PC-3 (cell line): ENCODE measurements at regions not wholly inside any gene's neighbourhood (a gene's known extent, or its start where the extent isn't known, plus 50 kb on each side); places are given as distances from the start of the nearest gene placed in this dataset.
A peak's percentile ranks its signal among the peaks of the same experiment; 100 is the strongest.

Source experiments
- ATAC-seq: fragments of 200-7000 bp; cut with Tn5 transposase; 2 replicates; pipeline ENCODE4 v1.9.1; 2020; ENCODE audit warnings: mild to moderate bottlenecking, moderate library complexity
- BruUV-seq: library from RNA; stranded (reverse); fragments of 400-500 nt; replicated peaks from 2 replicates; lab custom pipeline; 2021; lab: Mats Ljungman, UMichigan
- CTCF ChIA-PET: fragments of 300-600 bp; sonication (Branson Sonifier 250); formaldehyde crosslinking; loops from one replicate; lab custom pipeline; 2022; ENCODE audit warnings: antibody characterized with exemption; lab: Charles Lee
- POLR2A ChIA-PET: fragments of 300-600 bp; sonication (Branson Sonifier 250); formaldehyde crosslinking; loops from one replicate; lab custom pipeline; 2022; ENCODE audit warnings: antibody characterized with exemption; ENCODE audit not compliant: unreplicated experiment; lab: Charles Lee
- DNase-seq: peaks from one replicate; pipeline ENCODE4 v3.0.0-alpha.2; 2015
- H2AFZ ChIP-seq: fragments of 300-600 bp; sonication (generic); 2 replicates; pipeline ENCODE4 v1.6.0; 2016; ENCODE audit warnings: antibody characterized with exemption, low read length
- H3F3A ChIP-seq: fragments of 300-600 bp; sonication (generic); one replicate; pipeline ENCODE4 v1.6.0; 2017; ENCODE audit warnings: antibody characterized with exemption, low read length, control low read depth, mild to moderate bottlenecking; ENCODE audit not compliant: unreplicated experiment
- H3K27ac ChIP-seq: fragments of 300-600 bp; sonication (generic); 2 replicates; pipeline ENCODE4 v1.5.1; 2016; ENCODE audit warnings: mild to moderate bottlenecking, low read length
- H3K27me3 ChIP-seq: fragments of 300-600 bp; sonication (generic); 2 replicates; pipeline ENCODE4 v1.6.1; 2016; ENCODE audit warnings: low read length, mixed read lengths
- H3K36me3 ChIP-seq: fragments of 300-600 bp; sonication (generic); 2 replicates; pipeline ENCODE4 v1.6.1; 2016; ENCODE audit warnings: low read depth, mixed run types, low read length, mixed read lengths
- H3K4me1 ChIP-seq: fragments of 300-600 bp; sonication (generic); 2 replicates; pipeline ENCODE4 v1.5.1; 2016; ENCODE audit warnings: low read length; ENCODE audit not compliant: insufficient read depth
- H3K4me2 ChIP-seq: fragments of 300-600 bp; sonication (generic); 2 replicates; pipeline ENCODE4 v1.6.0; 2016; ENCODE audit warnings: low read length
- H3K4me3 ChIP-seq: fragments of 300-600 bp; sonication (generic); 2 replicates; pipeline ENCODE4 v1.5.1; 2016; ENCODE audit warnings: mild to moderate bottlenecking, low read length, mixed read lengths
- H3K79me2 ChIP-seq: fragments of 300-600 bp; sonication (generic); 2 replicates; pipeline ENCODE4 v1.6.1; 2017; ENCODE audit warnings: low read length, mixed read lengths
- H3K9ac ChIP-seq: fragments of 300-600 bp; sonication (generic); 2 replicates; pipeline ENCODE4 v1.6.0; 2016; ENCODE audit warnings: mild to moderate bottlenecking, low read length
- H3K9me2 ChIP-seq: fragments of 300-600 bp; sonication (generic); replicated peaks from 2 replicates; pipeline ENCODE4 v1.6.1; 2016; ENCODE audit warnings: mixed run types, low read length, mixed read lengths
- H3K9me3 ChIP-seq: fragments of 300-600 bp; sonication (generic); 2 replicates; pipeline ENCODE4 v1.6.1; 2016; ENCODE audit warnings: low read length, mixed read lengths
- H4K20me1 ChIP-seq: fragments of 300-600 bp; sonication (generic); 2 replicates; pipeline ENCODE4 v1.6.1; 2016; ENCODE audit warnings: low read length, mixed read lengths
- EZH2 ChIP-seq: fragments of 300-600 bp; sonication (generic); IDR thresholded peaks from one replicate; pipeline ENCODE4 v1.6.1; 2017; ENCODE audit warnings: antibody characterized with exemption, mild to moderate bottlenecking, low read length; ENCODE audit not compliant: unreplicated experiment
- EZH2phosphoT487 ChIP-seq: fragments of 300-600 bp; sonication (generic); IDR thresholded peaks from 2 replicates; pipeline ENCODE4 v1.6.1; 2018; ENCODE audit warnings: mild to moderate bottlenecking, antibody characterized with exemption, low read length, borderline replicate concordance
- intact Hi-C: fragments of 100-400 bp; cut with micrococcal nuclease; formaldehyde crosslinking; loops from 2 replicates; pipeline ENCODE4 v1.9.0; 2023
- TF ChIP-seq, protein P1 (sequence below): fragments of 300-600 bp; sonication (generic); conservative IDR thresholded peaks from 2 replicates; pipeline ENCODE4 v1.5.1; 2017; ENCODE audit warnings: antibody characterized with exemption, low read depth, mild to moderate bottlenecking, low read length

DNA sequence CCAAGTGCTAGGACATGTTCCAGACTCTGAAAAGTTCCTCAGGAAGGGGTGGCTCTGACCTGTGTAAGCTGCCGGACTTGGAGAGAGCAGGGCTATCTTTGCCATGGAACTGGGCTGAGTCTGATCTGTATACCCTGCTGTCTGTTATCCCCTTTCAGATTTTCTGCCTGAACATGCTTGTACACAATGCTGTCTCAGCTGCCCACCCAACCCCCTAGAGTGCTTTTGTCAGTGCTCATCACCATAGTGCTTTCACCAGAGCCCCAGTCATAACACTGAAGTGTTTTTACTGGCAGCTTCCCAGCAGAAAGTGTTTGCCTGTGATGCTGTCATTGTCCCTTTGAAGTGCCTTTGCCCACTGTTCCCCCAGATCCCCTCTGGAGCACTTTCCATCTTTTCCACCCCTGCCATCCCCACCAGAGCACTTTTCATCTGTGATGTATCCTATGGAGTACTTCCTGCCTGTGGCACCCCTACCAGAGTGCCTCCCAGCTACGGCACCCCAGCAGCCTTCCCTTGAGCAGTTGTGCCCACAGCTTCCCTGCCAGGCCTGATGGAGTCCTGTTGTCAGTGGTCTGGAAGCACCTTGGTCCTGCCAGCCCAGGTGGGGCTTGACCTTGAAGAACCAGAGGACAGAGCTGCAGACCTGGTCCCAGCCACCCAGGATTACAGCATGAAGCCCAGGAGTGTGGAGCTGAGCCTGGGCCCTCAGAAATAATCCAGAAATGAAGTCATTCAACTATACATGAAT, 397.7 kb downstream of the DIPK2A start:
- H3K4me1 ChIP-seq = no peaks in the 10 kb centered on the region
- TF ChIP-seq EZH2 = no peak
- no peak for TF ChIP-seq EZH2phosphoT487
- TF ChIP-seq, protein P1, sequence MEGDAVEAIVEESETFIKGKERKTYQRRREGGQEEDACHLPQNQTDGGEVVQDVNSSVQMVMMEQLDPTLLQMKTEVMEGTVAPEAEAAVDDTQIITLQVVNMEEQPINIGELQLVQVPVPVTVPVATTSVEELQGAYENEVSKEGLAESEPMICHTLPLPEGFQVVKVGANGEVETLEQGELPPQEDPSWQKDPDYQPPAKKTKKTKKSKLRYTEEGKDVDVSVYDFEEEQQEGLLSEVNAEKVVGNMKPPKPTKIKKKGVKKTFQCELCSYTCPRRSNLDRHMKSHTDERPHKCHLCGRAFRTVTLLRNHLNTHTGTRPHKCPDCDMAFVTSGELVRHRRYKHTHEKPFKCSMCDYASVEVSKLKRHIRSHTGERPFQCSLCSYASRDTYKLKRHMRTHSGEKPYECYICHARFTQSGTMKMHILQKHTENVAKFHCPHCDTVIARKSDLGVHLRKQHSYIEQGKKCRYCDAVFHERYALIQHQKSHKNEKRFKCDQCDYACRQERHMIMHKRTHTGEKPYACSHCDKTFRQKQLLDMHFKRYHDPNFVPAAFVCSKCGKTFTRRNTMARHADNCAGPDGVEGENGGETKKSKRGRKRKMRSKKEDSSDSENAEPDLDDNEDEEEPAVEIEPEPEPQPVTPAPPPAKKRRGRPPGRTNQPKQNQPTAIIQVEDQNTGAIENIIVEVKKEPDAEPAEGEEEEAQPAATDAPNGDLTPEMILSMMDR = no peak
- no peaks in the 10 kb centered on the region for H4K20me1 ChIP-seq
- CTCF ChIA-PET = no interaction called here
- POLR2A ChIA-PET = no interaction called here
- no TSS peak for BruUV-seq
- H2AFZ ChIP-seq = no peak overlapping the region
- H3K9me2 ChIP-seq = no peaks in the 10 kb centered on the region
- H3F3A ChIP-seq = no peaks in the 10 kb centered on the region
- intact Hi-C loops = no loop called here
- no peak overlapping the region for H3K27ac ChIP-seq
- no peaks in the 10 kb centered on the region for H3K27me3 ChIP-seq
- H3K9me3 ChIP-seq = no peaks in the 10 kb centered on the region
- H3K36me3 ChIP-seq = no peaks in the 10 kb centered on the region
- no peak overlapping the region for H3K4me3 ChIP-seq
- ATAC-seq = no peak
- no peak overlapping the region for H3K9ac ChIP-seq
- no peak overlapping the region for H3K4me2 ChIP-seq
- DNase-seq = no peak
- no peaks in the 10 kb centered on the region for H3K79me2 ChIP-seq

DNA sequence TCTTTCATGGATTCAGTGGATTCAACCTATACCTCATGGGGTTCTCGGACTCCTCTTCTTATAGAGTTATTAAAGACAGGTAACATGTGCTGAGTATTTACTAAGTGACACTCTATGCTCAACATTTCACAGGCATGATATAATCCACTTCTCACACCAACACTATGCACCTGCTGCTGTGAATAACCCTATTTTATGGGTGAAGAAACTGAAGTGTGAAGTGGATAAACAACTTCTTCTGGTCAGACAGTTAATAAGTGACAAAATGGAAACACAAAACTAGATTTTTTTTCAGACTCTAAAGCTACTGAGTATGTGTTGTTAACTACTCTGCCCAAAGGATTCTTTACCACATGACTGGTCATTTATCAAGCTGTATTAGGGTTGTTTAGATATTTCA, 403.5 kb downstream of the DIPK2A start:
- DNase-seq (no peak), ATAC-seq (no peak)
- Histone ChIP-seq H3K4me1 (no peaks in the 10 kb centered on the region), H3K27me3 (no peaks in the 10 kb centered on the region), H3K9ac (no peak overlapping the region), H3K79me2 (no peaks in the 10 kb centered on the region), H4K20me1 (no peaks in the 10 kb centered on the region), H3K36me3 (no peaks in the 10 kb centered on the region), H3F3A (no peaks in the 10 kb centered on the region), H3K9me2 (no peaks in the 10 kb centered on the region), H3K4me2 (no peak overlapping the region), H3K27ac (no peak overlapping the region), H3K9me3 (no peaks in the 10 kb centered on the region), H2AFZ (no peak overlapping the region), H3K4me3 (no peak overlapping the region)
- intact Hi-C loops = no loop called here
- no peak for TF ChIP-seq EZH2phosphoT487
- TF ChIP-seq, protein P1 = no peak
- no peak for TF ChIP-seq EZH2
- BruUV-seq = no TSS peak
- ChIA-PET CTCF (no interaction called here), POLR2A (interaction anchor here (0.6 kb wide), 1 partner anchor 62 kb away, joined by 11 read pairs; no protein-coding TSS in a partner anchor)

DNA sequence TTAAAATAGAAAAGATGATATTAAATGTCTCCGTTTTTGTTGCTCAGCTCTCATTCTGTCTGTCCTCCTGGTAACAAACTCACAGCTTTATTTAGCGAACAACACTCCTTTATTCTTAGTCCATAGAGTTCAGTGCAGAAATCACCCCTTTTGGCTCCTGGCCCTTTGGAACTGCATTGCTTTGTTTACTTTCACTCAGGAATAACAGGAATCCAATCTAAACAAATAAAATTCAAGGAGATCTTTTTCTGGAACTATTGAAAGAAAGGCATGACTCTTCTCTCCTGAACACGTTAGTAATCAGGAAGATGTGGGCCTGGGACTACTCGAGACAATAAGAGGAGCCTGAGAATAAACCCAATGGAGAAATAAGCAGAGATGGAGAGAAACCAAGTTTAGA, 409.2 kb downstream of the DIPK2A start:
- Histone ChIP-seq H3K4me3 (0 out of 2 replicates have a peak overlapping the region, but pooled peaks have one; percentile 23), H3K9me2 (no peaks in the 10 kb centered on the region), H3K27me3 (no peaks in the 10 kb centered on the region), H3K4me1 (peaks cover 18% of the 10 kb centered on the region), H3F3A (no peaks in the 10 kb centered on the region), H3K9me3 (no peaks in the 10 kb centered on the region), H3K79me2 (no peaks in the 10 kb centered on the region), H3K36me3 (no peaks in the 10 kb centered on the region), H3K27ac (peak overlapping the region; percentile 76), H3K9ac (peak overlapping the region; percentile 31; the same call in 1 of the 2 replicates), H4K20me1 (no peaks in the 10 kb centered on the region), H3K4me2 (peak overlapping the region; percentile 46), H2AFZ (peak overlapping the region; percentile 15; the same call in 1 of the 2 replicates)
- ChIA-PET POLR2A (no interaction called here), CTCF (no interaction called here)
- DNase-seq (peak; percentile 70), ATAC-seq (peak; percentile 50)
- no TSS peak for BruUV-seq
- TF ChIP-seq, protein P1 = no peak
- no peak for TF ChIP-seq EZH2phosphoT487
- TF ChIP-seq EZH2 = no peak
- intact Hi-C loops = no loop called here
